H1 (cell line): ENCODE measurements at regions not wholly inside any gene's neighbourhood (a gene's known extent, or its start where the extent isn't known, plus 50 kb on each side); places are given as distances from the start of the nearest gene placed in this dataset.

Experiments used
- CTCF ChIA-PET: fragments of 300-600 bp; sonication (Branson Sonifier 250); formaldehyde crosslinking; loops from one replicate; lab custom pipeline; 2021; ENCODE audit not compliant: partially characterized antibody; lab: Charles Lee
- POLR2A ChIA-PET: fragments of 300-600 bp; sonication (Branson Sonifier 250); formaldehyde crosslinking; loops from one replicate; lab custom pipeline; 2021; ENCODE audit warnings: inconsistent platforms; ENCODE audit not compliant: partially characterized antibody; lab: Charles Lee
- DNase-seq, 2 experiments: peaks; one replicate each; pipeline versions ENCODE4 v3.0.0 to v3.0.0-alpha.2; 2010 to 2022; ENCODE audit warnings: low spot score in 2 of 2, low read depth in 1 of 2, mixed read lengths in 1 of 2
- FAIRE-seq: peaks from 2 replicates; lab custom pipeline; 2011; peaks lifted over from hg19 to GRCh38; lab: Jason Lieb, UNC
- H2AFZ ChIP-seq: 2 replicates; pipeline ENCODE4 v1.8.1; 2012; ENCODE audit warnings: low read length, inconsistent platforms
- H2AK5ac ChIP-seq: 2 replicates; pipeline ENCODE4 v1.6.1; 2013; ENCODE audit warnings: low read depth, low read length
- H2BK120ac ChIP-seq: replicated peaks from 2 replicates; pipeline ENCODE3; 2013; ENCODE audit warnings: low read depth, low read length, inconsistent platforms
- H2BK12ac ChIP-seq: 2 replicates; pipeline ENCODE4 v1.6.1; 2013; ENCODE audit warnings: low read depth, low read length
- H2BK15ac ChIP-seq: 2 replicates; pipeline ENCODE4 v1.6.1; 2013; ENCODE audit warnings: low read length
- H2BK20ac ChIP-seq: 2 replicates; pipeline ENCODE4 v1.6.1; 2013; ENCODE audit warnings: low read length
- H2BK5ac ChIP-seq: 2 replicates; pipeline ENCODE4 v1.6.1; 2013; ENCODE audit warnings: low read depth, low read length
- H3K14ac ChIP-seq: 2 replicates; pipeline ENCODE4 v1.6.1; 2013; ENCODE audit warnings: inconsistent platforms; ENCODE audit not compliant: insufficient read length
- H3K18ac ChIP-seq: 2 replicates; pipeline ENCODE4 v1.6.1; 2013; ENCODE audit warnings: low read length; ENCODE audit errors: extremely low read depth
- H3K23ac ChIP-seq: 2 replicates; pipeline ENCODE4 v1.6.1; 2013; ENCODE audit warnings: inconsistent platforms; ENCODE audit not compliant: insufficient read length
- H3K23me2 ChIP-seq: 2 replicates; pipeline ENCODE4 v1.6.1; 2013; ENCODE audit warnings: low read depth, low read length
- H3K27ac ChIP-seq: 2 replicates; pipeline ENCODE4 v1.6.1; 2011; ENCODE audit warnings: low read depth, low read length, inconsistent platforms
- H3K27me3 ChIP-seq, 4 experiments: replicated peaks in 1 of 4; 1 replicate in 1 of 4; 2 replicates in 3 of 4; pipeline versions ENCODE4 v1.6.1 to v1.8.1; 2011 to 2013; ENCODE audit warnings: low read length in 3 of 4, mild to moderate bottlenecking in 3 of 4, inconsistent platforms in 2 of 4, mixed read lengths in 2 of 4, moderate library complexity in 1 of 4; ENCODE audit not compliant: control insufficient read depth in 3 of 4, insufficient read depth in 3 of 4; ENCODE audit errors: extremely low read depth in 1 of 4
- H3K36me3 ChIP-seq, 4 experiments: 2 replicates each; pipeline versions ENCODE4 v1.6.1 to v1.8.1; 2011 to 2013; ENCODE audit warnings: mild to moderate bottlenecking in 4 of 4, low read length in 3 of 4, moderate library complexity in 2 of 4, control low read depth in 1 of 4, inconsistent platforms in 1 of 4; ENCODE audit not compliant: insufficient read depth in 4 of 4, control insufficient read depth in 2 of 4
- H3K4ac ChIP-seq: replicated peaks from 2 replicates; pipeline ENCODE3; 2013; ENCODE audit warnings: low read length, low read depth, mixed read lengths, inconsistent platforms; ENCODE audit not compliant: insufficient read length
- H3K4me1 ChIP-seq, 4 experiments: replicated peaks in 1 of 4; 1 replicate in 1 of 4; 2 replicates in 3 of 4; pipeline versions ENCODE4 v1.6.1 to v1.8.1; 2011 to 2013; ENCODE audit warnings: low read length in 3 of 4, inconsistent platforms in 2 of 4, mixed read lengths in 1 of 4; ENCODE audit not compliant: insufficient read depth in 4 of 4, control insufficient read depth in 3 of 4
- H3K4me2 ChIP-seq, 2 experiments: 2 replicates each; pipeline versions ENCODE4 v1.6.1 to v1.8.1; 2011 to 2013; ENCODE audit warnings: low read depth in 2 of 2, low read length in 2 of 2, control low read depth in 1 of 2, inconsistent platforms in 1 of 2, mild to moderate bottlenecking in 1 of 2; ENCODE audit not compliant: insufficient read depth in 1 of 2
- H3K4me3 ChIP-seq, 4 experiments: fragments of 200-600, 300-600 bp in 1 of 4; sonication (generic), shearing (Covaris generic), sonication (Bioruptor Twin) in 1 of 4; 2 replicates each; pipeline versions ENCODE4 v1.5.1 to v1.8.1; 2011 to 2016; ENCODE audit warnings: low read length in 4 of 4, low read depth in 3 of 4, control low read depth in 2 of 4, inconsistent platforms in 2 of 4, mild to moderate bottlenecking in 2 of 4, mixed read lengths in 1 of 4, moderate library complexity in 1 of 4; ENCODE audit not compliant: insufficient read depth in 2 of 4; ENCODE audit errors: extremely low read depth in 1 of 4
- H3K56ac ChIP-seq: replicated peaks from 2 replicates; pipeline ENCODE3; 2013; ENCODE audit warnings: low read depth, mild to moderate bottlenecking, mixed read lengths, low read length, inconsistent platforms; ENCODE audit not compliant: insufficient read length
- H3K79me1 ChIP-seq: 2 replicates; pipeline ENCODE4 v1.6.1; 2013; ENCODE audit warnings: low read depth, low read length, control low read depth
- H3K79me2 ChIP-seq, 2 experiments: 2 replicates each; pipeline versions ENCODE4 v1.6.1 to v1.8.1; 2012 to 2013; ENCODE audit warnings: low read length in 2 of 2, mild to moderate bottlenecking in 2 of 2, inconsistent platforms in 1 of 2; ENCODE audit not compliant: insufficient read depth in 2 of 2, control insufficient read depth in 1 of 2
- H3K9ac ChIP-seq, 4 experiments: replicated peaks in 1 of 4; 1 replicate in 1 of 4; 2 replicates in 3 of 4; pipeline versions ENCODE4 v1.6.1 to v1.8.1; 2011 to 2013; ENCODE audit warnings: low read depth in 3 of 4, low read length in 3 of 4, control low read depth in 2 of 4, mild to moderate bottlenecking in 2 of 4, moderate library complexity in 2 of 4, inconsistent platforms in 1 of 4; ENCODE audit errors: extremely low read depth in 1 of 4
- H3K9me3 ChIP-seq, 2 experiments: 2 replicates each; pipeline versions ENCODE4 v1.6.1 to v1.8.1; 2012 to 2013; ENCODE audit warnings: mild to moderate bottlenecking in 2 of 2, moderate library complexity in 2 of 2, control low read depth in 1 of 2, inconsistent platforms in 1 of 2, low read depth in 1 of 2, low read length in 1 of 2, mixed read lengths in 1 of 2; ENCODE audit not compliant: insufficient read depth in 2 of 2
- H4K20me1 ChIP-seq, 2 experiments: replicated peaks in 1 of 2; 2 replicates each; pipeline versions ENCODE3 to v1.8.1; 2011 to 2013; ENCODE audit warnings: inconsistent platforms in 2 of 2, low read length in 2 of 2, mild to moderate bottlenecking in 1 of 2; ENCODE audit not compliant: insufficient read depth in 2 of 2, control insufficient read depth in 1 of 2
- H4K5ac ChIP-seq: 2 replicates; pipeline ENCODE4 v1.6.1; 2013; ENCODE audit warnings: low read length, low read depth, mixed read lengths, inconsistent platforms; ENCODE audit not compliant: insufficient read length
- H4K8ac ChIP-seq: 2 replicates; pipeline ENCODE4 v1.8.0; 2013; ENCODE audit warnings: mild to moderate bottlenecking, moderate library complexity, low read length, inconsistent platforms; ENCODE audit not compliant: insufficient read depth; ENCODE audit errors: extremely low read depth
- H4K91ac ChIP-seq: replicated peaks from 2 replicates; pipeline ENCODE3; 2013; ENCODE audit warnings: low read length, mixed read lengths, inconsistent platforms; ENCODE audit not compliant: insufficient read length
- CBX5 ChIP-seq: fragments of 300-800, 300-1000 bp; sonication (generic); IDR thresholded peaks from 2 replicates; pipeline ENCODE4 v1.7.1; 2016; ENCODE audit warnings: antibody characterized with exemption, low read length, low read depth
- CHD1 ChIP-seq: IDR thresholded peaks from 2 replicates; pipeline ENCODE4 v1.6.1; 2012; ENCODE audit warnings: low read depth, low read length, improper control_type of control experiment
- CHD2 ChIP-seq: IDR thresholded peaks from 2 replicates; pipeline ENCODE4 v1.6.1; 2012; ENCODE audit warnings: low read length, improper control_type of control experiment
- GTF2F1 ChIP-seq: IDR thresholded peaks from 2 replicates; pipeline ENCODE4 v1.6.1; 2012; ENCODE audit warnings: low read depth, low read length, improper control_type of control experiment, borderline replicate concordance
- MAX ChIP-seq: IDR thresholded peaks from 2 replicates; pipeline ENCODE4 v1.6.1; 2012; ENCODE audit warnings: inconsistent platforms
- POLR2A ChIP-seq, 2 experiments: IDR thresholded peaks; 1 replicate in 1 of 2; 2 replicates in 1 of 2; pipeline ENCODE4 v1.6.1; 2011; ENCODE audit warnings: low read depth in 2 of 2, low read length in 2 of 2, mild to moderate bottlenecking in 2 of 2; ENCODE audit errors: control extremely low read depth in 1 of 2
- POLR2AphosphoS5 ChIP-seq: IDR thresholded peaks from 2 replicates; pipeline ENCODE4 v1.6.1; 2011; ENCODE audit warnings: low read depth, low read length
- SIN3A ChIP-seq, 2 experiments: IDR thresholded peaks in 1 of 2; conservative IDR thresholded peaks in 1 of 2; 2 replicates each; pipeline ENCODE4 v1.6.1; 2011 to 2012; ENCODE audit warnings: low read length in 2 of 2, improper control_type of control experiment in 1 of 2, low read depth in 1 of 2, mild to moderate bottlenecking in 1 of 2
- SP1 ChIP-seq: IDR thresholded peaks from 2 replicates; pipeline ENCODE4 v1.6.1; 2011; ENCODE audit warnings: low read depth, low read length
- TAF1 ChIP-seq: IDR thresholded peaks from 2 replicates; pipeline ENCODE4 v1.6.1; 2011; ENCODE audit warnings: mild to moderate bottlenecking, low read depth, low read length
- ZNF274 ChIP-seq: IDR thresholded peaks from 2 replicates; pipeline ENCODE4 v1.7.0; 2012; ENCODE audit warnings: low read length, borderline replicate concordance; ENCODE audit errors: extremely low read depth
- WGBS, 2 experiments: shearing (Covaris generic) in 1 of 2; methylation state at CpG; one replicate each; pipeline versions ENCODE4 v1.1.6 to v1.1.7; 2013 to 2015; ENCODE audit warnings: low lambda C conversion rate in 2 of 2, mixed read lengths in 2 of 2, inconsistent platforms in 1 of 2, low coverage in 1 of 2, missing lambda C conversion rate in 1 of 2; ENCODE audit not compliant: insufficient replicate concordance in 2 of 2, insufficient coverage in 1 of 2, insufficient read length in 1 of 2; ENCODE audit errors: extremely low coverage in 1 of 2, missing lambda C conversion rate in 1 of 2; 5-methylcytosine and 5-hydroxymethylcytosine counted together

GRCh38 chr16:48895142-48895541 lies 285.2 kb upstream of the N4BP1 start:
- Histone ChIP-seq H3K56ac (no peak overlapping the region), H3K27ac (no peak overlapping the region), H2AFZ (no peak overlapping the region), H3K23me2 (no peaks in the 10 kb centered on the region), H4K8ac (no peak overlapping the region), H4K5ac (no peak overlapping the region), H2AK5ac (no peak overlapping the region), H2BK120ac (no peak overlapping the region), H3K4ac (no peak overlapping the region), H3K9me3 (no peaks in the 10 kb centered on the region), H4K91ac (no peak overlapping the region), H3K23ac (no peak overlapping the region), H2BK20ac (no peak overlapping the region), H2BK12ac (no peak overlapping the region), H4K20me1 (peaks cover 0 to 1% of the 10 kb centered on the region in 2 experiments), H3K4me1 (no peaks in the 10 kb centered on the region), H3K4me3 (no peak overlapping the region), H3K9ac (no peak overlapping the region), H3K36me3 (no peaks in the 10 kb centered on the region), H3K4me2 (no peak overlapping the region), H2BK15ac (no peak overlapping the region), H3K18ac (no peak overlapping the region), H3K79me2 (no peaks in the 10 kb centered on the region), H3K14ac (no peak overlapping the region), H3K27me3 (no peaks in the 10 kb centered on the region; a peak in 1 of 7 replicates), H2BK5ac (no peak overlapping the region), H3K79me1 (no peaks in the 10 kb centered on the region)
- DNase-seq (no peak), FAIRE-seq (no peak)
- CTCF ChIA-PET, result interaction anchor here (1.0 to 1.7 kb wide), 3 partner anchors 33 to 455 kb away, joined by 3 to 7 read pairs (median 3); no protein-coding TSS in a partner anchor
- POLR2A ChIA-PET, result no interaction called here
- WGBS, 2 experiments, result 81% methylated on average over 5 of the region's 5 CpGs; no CpG with 5 or more reads in 1 of the 2 experiments
- TF ChIP-seq GTF2F1 (no peak), TAF1 (no peak), SIN3A (conservative IDR thresholded peaks at IDR 0.05 in 1 of 2, IDR thresholded peaks at IDR 0.05 in 1 of 2; ENCODE audit: low read depth in 1 of 2, low read length in 2 of 2) (no peak), POLR2AphosphoS5 (no peak), ZNF274 (no peak), CBX5 (no peak), MAX (no peak), CHD2 (no peak), CHD1 (no peak), POLR2A (IDR thresholded peaks at IDR 0.05; ENCODE audit: control extremely low read depth in 1 of 2, low read depth in 2 of 2, low read length in 2 of 2) (no peak), SP1 (no peak)
